GM12878 (cell line): ENCODE measurements at regions not wholly inside any gene's neighbourhood (a gene's known extent, or its start where the extent isn't known, plus 50 kb on each side); places are given as distances from the start of the nearest gene placed in this dataset.

Source experiments
- BMI1 ChIP-seq: fragments of 450-650 bp; IDR thresholded peaks from 2 replicates; pipeline ENCODE4 v1.6.1; 2016; ENCODE audit warnings: mild to moderate bottlenecking, moderate library complexity, borderline replicate concordance
- E2F8 ChIP-seq: fragments of 450-650 bp; IDR thresholded peaks from 2 replicates; pipeline ENCODE4 v1.6.1; 2018; ENCODE audit warnings: mild to moderate bottlenecking, low read depth, moderate library complexity; ENCODE audit not compliant: partially characterized antibody
- EGR1 ChIP-seq, 2 experiments: IDR thresholded peaks; 1 replicate in 1 of 2; 2 replicates in 1 of 2; pipeline ENCODE4 v1.6.1; 2011 to 2012; ENCODE audit warnings: low read depth in 2 of 2, low read length in 2 of 2, borderline replicate concordance in 1 of 2, mild to moderate bottlenecking in 1 of 2, moderate library complexity in 1 of 2
- ELK1 ChIP-seq: IDR thresholded peaks from 2 replicates; pipeline ENCODE4 v1.6.1; 2012; ENCODE audit warnings: low read depth, low read length, improper control_type of control experiment
- HDGF ChIP-seq: fragments of 450-650 bp; IDR thresholded peaks from 2 replicates; pipeline ENCODE4 v1.6.1; 2016; ENCODE audit warnings: antibody characterized with exemption
- HSF1 ChIP-seq: fragments of 150-350 bp; IDR thresholded peaks from 2 replicates; pipeline ENCODE4 v1.6.1; 2014; ENCODE audit warnings: mild to moderate bottlenecking, low read depth, low read length
- ZBTB4 ChIP-seq: fragments of 450-650 bp; formaldehyde crosslinking; IDR thresholded peaks from 2 replicates; pipeline ENCODE4 v1.4.0; 2022; ENCODE audit warnings: mild to moderate bottlenecking, moderate library complexity
- ZNF384 ChIP-seq: IDR thresholded peaks from 2 replicates; pipeline ENCODE4 v1.6.1; 2012; ENCODE audit warnings: low read depth, mild to moderate bottlenecking, low read length, improper control_type of control experiment, borderline replicate concordance

GRCh38 chr18:2466978-2467377 is 104.3 kb downstream of the METTL4 start (continued):
- TF ChIP-seq E2F8 (no peak), ELK1 (no peak), ZNF384 (no peak), BMI1 (no peak), HSF1 (no peak), HDGF (no peak), ZBTB4 (no peak), EGR1 (IDR thresholded peaks at IDR 0.05; ENCODE audit: borderline replicate concordance in 1 of 2, low read depth in 2 of 2, low read length in 2 of 2) (no peak)
